ENCODE measurements at regions not wholly inside any gene's neighbourhood (a gene's known extent, or its start where the extent isn't known, plus 50 kb on each side); places are given as distances from the start of the nearest gene placed in this dataset.
"Not testable (repeated sequence)": the region's sequence is repeated elsewhere in the genome, so short reads cannot be mapped to it uniquely, and the experiment has no call there.

DNA sequence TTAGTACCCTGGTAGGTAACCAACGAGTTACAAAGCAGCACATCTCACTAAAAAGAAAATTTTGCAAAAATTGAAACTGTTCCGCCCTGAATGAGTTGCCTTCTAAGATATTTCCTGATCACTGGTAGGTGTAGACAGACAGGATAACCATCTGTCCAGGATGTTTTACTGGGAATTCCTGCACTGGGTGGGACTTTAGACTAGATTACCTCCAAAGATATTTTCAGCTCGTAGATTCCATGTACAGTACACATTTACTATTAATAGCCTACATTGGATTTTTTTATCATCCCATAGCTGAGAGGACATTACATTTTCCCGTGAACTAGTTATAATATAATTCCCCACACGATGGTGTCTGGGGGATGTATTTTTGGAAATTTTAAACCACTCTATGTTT, 139.6 kb downstream of the DYRK2 start:
- Histone ChIP-seq H4K20me1 (ENCODE audit: low read depth, low read length) (no peaks in the 10 kb centered on the region), H3K79me2 (ENCODE audit: insufficient read depth, low read length) (no peaks in the 10 kb centered on the region), H2AFZ (ENCODE audit: low read depth, low read length, severe bottlenecking) (no peak overlapping the region), H3K4me3 (ENCODE audit: insufficient read depth, low read length, poor library complexity, severe bottlenecking) (no peak overlapping the region), H3K27me3 (ENCODE audit: low read length) (no peaks in the 10 kb centered on the region), H3K4me2 (ENCODE audit: low read depth, low read length, poor library complexity, severe bottlenecking) (no peak overlapping the region), H3F3A (ENCODE audit: insufficient read depth) (no peaks in the 10 kb centered on the region), H3K9me3 (ENCODE audit: insufficient read depth, low read length) (no peaks in the 10 kb centered on the region), H3K9ac (ENCODE audit: low read length) (no peak overlapping the region), H3K9me2 (replicated peaks; ENCODE audit: insufficient read depth, low read length) (no peaks in the 10 kb centered on the region), H3K27ac (ENCODE audit: low read depth, low read length) (no peak overlapping the region), H3K36me3 (ENCODE audit: low read length) (no peaks in the 10 kb centered on the region)
- TF ChIP-seq CTCF (IDR thresholded peaks at IDR 0.05; ENCODE audit: insufficient read depth, low read length, poor library complexity, severe bottlenecking) (no peak), EZH2phosphoT487 (conservative IDR thresholded peaks at IDR 0.05; ENCODE audit: low read length) (no peak)

DNA sequence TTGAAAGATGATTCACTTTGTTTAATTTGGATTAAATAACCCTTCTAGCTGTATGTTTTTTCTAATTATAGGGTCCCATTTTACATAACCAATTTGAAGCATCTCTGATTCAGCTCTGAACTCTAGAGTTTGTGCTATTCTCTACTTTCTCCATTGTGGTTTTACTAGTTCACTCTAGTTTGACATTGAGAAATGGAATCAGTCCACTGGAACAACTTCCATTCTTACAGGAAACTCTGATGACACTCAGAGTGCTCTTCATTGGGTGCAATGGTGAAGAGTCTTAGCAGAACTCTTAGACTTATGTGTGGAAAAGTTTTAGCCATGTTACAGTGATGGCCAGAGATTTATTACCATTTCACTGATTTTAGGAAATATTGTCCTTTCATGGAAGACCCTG, 140.7 kb downstream of the DYRK2 start:
- H3K79me2 ChIP-seq (ENCODE audit: insufficient read depth, low read length) = no peaks in the 10 kb centered on the region
- H3K9me3 ChIP-seq (ENCODE audit: insufficient read depth, low read length) = no peaks in the 10 kb centered on the region
- H2AFZ ChIP-seq (ENCODE audit: low read depth, low read length, severe bottlenecking) = no peak overlapping the region
- H3K27ac ChIP-seq (ENCODE audit: low read depth, low read length) = no peak overlapping the region
- no peaks in the 10 kb centered on the region for H3K27me3 ChIP-seq (ENCODE audit: low read length)
- no peak overlapping the region for H3K4me3 ChIP-seq (ENCODE audit: insufficient read depth, low read length, poor library complexity, severe bottlenecking)
- no peak overlapping the region for H3K4me2 ChIP-seq (ENCODE audit: low read depth, low read length, poor library complexity, severe bottlenecking)
- H3K9me2 ChIP-seq (replicated peaks; ENCODE audit: insufficient read depth, low read length) = no peaks in the 10 kb centered on the region
- no peaks in the 10 kb centered on the region for H4K20me1 ChIP-seq (ENCODE audit: low read depth, low read length)
- TF ChIP-seq CTCF (IDR thresholded peaks at IDR 0.05; ENCODE audit: insufficient read depth, low read length, poor library complexity, severe bottlenecking) = no peak
- no peak for TF ChIP-seq EZH2phosphoT487 (conservative IDR thresholded peaks at IDR 0.05; ENCODE audit: low read length)
- H3K36me3 ChIP-seq (ENCODE audit: low read length) = no peaks in the 10 kb centered on the region
- H3F3A ChIP-seq (ENCODE audit: insufficient read depth) = no peaks in the 10 kb centered on the region
- no peak overlapping the region for H3K9ac ChIP-seq (ENCODE audit: low read length)

GRCh38 chr12:67790660-67791059, 142.1 kb downstream of the DYRK2 start:
- H3K9ac ChIP-seq (ENCODE audit: low read length) = no peak overlapping the region
- no peaks in the 10 kb centered on the region for H3K79me2 ChIP-seq (ENCODE audit: insufficient read depth, low read length)
- no peaks in the 10 kb centered on the region for H3K9me2 ChIP-seq (replicated peaks; ENCODE audit: insufficient read depth, low read length)
- no peak overlapping the region for H2AFZ ChIP-seq (ENCODE audit: low read depth, low read length, severe bottlenecking)
- H3F3A ChIP-seq (ENCODE audit: insufficient read depth) = no peaks in the 10 kb centered on the region
- H3K4me3 ChIP-seq (ENCODE audit: insufficient read depth, low read length, poor library complexity, severe bottlenecking) = no peak overlapping the region
- H3K9me3 ChIP-seq (ENCODE audit: insufficient read depth, low read length) = no peaks in the 10 kb centered on the region
- no peak overlapping the region for H3K27ac ChIP-seq (ENCODE audit: low read depth, low read length)
- TF ChIP-seq EZH2phosphoT487 (conservative IDR thresholded peaks at IDR 0.05; ENCODE audit: low read length) = no peak
- no peak for TF ChIP-seq CTCF (IDR thresholded peaks at IDR 0.05; ENCODE audit: insufficient read depth, low read length, poor library complexity, severe bottlenecking)
- H3K4me2 ChIP-seq (ENCODE audit: low read depth, low read length, poor library complexity, severe bottlenecking) = no peak overlapping the region
- no peaks in the 10 kb centered on the region for H4K20me1 ChIP-seq (ENCODE audit: low read depth, low read length)
- H3K27me3 ChIP-seq (ENCODE audit: low read length) = no peaks in the 10 kb centered on the region
- no peaks in the 10 kb centered on the region for H3K36me3 ChIP-seq (ENCODE audit: low read length)

DNA sequence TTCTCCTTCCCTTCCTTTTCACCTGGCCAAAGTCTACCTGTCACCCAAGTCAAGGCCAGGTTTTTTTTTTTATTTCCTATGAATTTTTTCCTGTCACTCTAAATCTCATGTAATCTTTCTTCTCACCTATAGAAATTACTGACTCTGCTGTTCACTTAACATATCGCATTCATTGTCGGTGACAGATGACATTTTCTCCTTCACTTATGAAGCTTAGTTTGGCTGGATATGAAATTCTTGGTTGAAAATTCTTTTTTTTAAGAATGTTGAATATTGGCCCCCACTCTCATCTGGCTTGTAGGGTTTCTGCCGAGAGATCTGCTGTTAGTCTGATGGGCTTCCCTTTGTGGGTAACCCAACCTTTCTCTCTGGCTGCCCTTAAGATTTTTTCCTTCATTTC, 142.8 kb downstream of the DYRK2 start:
- not testable (repeated sequence) for H3K79me2 ChIP-seq (ENCODE audit: insufficient read depth, low read length); H3K36me3 ChIP-seq (ENCODE audit: low read length); H4K20me1 ChIP-seq (ENCODE audit: low read depth, low read length); H3K27ac ChIP-seq (ENCODE audit: low read depth, low read length); H3F3A ChIP-seq (ENCODE audit: insufficient read depth); H3K4me3 ChIP-seq (ENCODE audit: insufficient read depth, low read length, poor library complexity, severe bottlenecking); H3K4me2 ChIP-seq (ENCODE audit: low read depth, low read length, poor library complexity, severe bottlenecking); H3K9me3 ChIP-seq (ENCODE audit: insufficient read depth, low read length); H2AFZ ChIP-seq (ENCODE audit: low read depth, low read length, severe bottlenecking); H3K27me3 ChIP-seq (ENCODE audit: low read length); H3K9ac ChIP-seq (ENCODE audit: low read length); H3K9me2 ChIP-seq (replicated peaks; ENCODE audit: insufficient read depth, low read length)

All from SU-DHL-6 (cell line).